Endothelial cell of hepatic sinusoid (primary cell): ENCODE measurements at regions not wholly inside any gene's neighbourhood (a gene's known extent, or its start where the extent isn't known, plus 50 kb on each side); places are given as distances from the start of the nearest gene placed in this dataset.
"Not testable (repeated sequence)": the region's sequence is repeated elsewhere in the genome, so short reads cannot be mapped to it uniquely, and the experiment has no call there.

Experiments
- in situ Hi-C: cut with HindIII; loops from 2 replicates; pipeline ENCODE4 v1.10.0; 2017; ENCODE audit warnings: low sequenced_read_pairs

DNA sequence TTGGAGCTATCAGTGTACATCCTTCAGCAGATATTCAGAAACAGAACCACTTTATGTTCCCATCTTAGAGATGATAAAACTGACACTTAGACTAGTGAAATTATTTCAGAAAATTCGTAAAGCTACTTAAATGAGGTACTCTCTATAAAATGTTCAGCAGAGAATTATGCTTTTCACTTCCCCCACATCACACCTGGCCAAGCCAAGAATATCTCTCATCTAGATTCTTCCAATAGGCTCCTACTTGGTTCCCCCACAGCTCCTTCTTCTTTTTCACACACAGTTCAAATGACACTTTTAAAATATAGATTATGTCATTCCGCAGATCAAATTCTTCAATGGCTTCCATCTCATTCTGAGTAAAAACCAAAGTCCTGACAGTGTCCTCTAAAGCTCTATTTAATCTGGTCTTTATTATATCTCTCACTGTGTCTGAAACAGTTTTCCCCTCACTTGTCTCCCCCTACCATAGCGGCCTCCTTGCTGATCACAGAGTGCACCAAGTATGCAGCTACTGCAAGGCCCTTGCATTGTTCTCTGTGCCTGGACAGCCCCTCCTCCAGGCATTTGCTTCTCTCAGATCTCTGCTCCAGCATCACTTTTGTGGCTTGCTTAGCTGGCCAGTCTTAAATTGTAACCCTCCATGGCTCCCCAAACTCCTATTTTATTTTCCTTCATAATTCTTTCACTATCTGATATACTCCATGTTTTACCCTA lies 736.8 kb upstream of the USP15 start:
- in situ Hi-C loops: no loop called here

- in situ Hi-C loops: no loop called here
Observed at GRCh38 chr12:61524851-61525250, 735.4 kb upstream of the USP15 start.

- in situ Hi-C loops: no loop called here
Observed at GRCh38 chr12:61525331-61525730, 734.9 kb upstream of the USP15 start.

DNA sequence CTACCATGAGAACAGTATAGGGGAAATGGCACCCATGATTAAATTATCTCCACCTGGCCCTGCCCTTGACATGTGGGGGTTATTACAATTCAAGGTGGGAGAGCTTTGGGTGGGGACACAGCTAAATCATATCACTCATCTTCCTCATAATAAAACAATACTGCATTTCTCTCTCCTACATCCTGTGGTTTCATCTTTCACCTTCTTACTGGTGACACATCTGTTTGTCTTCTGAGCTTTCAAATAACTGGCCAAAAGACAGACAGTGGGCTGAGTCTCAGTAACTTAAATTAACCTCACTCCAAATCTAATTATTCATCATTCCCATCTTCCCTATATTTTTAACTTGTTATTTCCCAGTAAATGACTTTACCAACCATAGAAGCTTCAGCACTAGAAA lies 729.7 kb upstream of the USP15 start:
- in situ Hi-C loops: no loop called here

GRCh38 chr12:61531195-61531594 lies 729.0 kb upstream of the USP15 start:
- in situ Hi-C loops: no loop called here

DNA sequence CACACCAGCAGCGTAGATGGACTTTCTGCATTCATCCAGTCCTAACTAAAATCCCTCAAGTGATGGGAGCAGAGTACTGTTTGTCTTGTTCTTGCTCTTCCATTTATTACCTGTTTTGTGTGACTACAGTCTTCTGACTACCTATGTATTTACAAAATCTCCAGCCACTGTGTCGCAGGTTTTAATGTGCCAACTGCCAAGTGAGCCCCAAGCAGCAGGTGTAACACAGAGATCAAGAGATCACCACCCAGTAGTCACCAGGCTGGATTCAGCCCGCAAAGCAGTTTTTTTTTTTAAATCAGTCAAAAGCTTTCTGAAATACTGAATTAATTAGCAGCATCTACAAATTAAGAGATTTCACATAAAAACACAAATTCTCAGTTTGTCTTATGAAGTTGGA lies 724.1 kb upstream of the USP15 start:
- in situ Hi-C loops: no loop called here

DNA sequence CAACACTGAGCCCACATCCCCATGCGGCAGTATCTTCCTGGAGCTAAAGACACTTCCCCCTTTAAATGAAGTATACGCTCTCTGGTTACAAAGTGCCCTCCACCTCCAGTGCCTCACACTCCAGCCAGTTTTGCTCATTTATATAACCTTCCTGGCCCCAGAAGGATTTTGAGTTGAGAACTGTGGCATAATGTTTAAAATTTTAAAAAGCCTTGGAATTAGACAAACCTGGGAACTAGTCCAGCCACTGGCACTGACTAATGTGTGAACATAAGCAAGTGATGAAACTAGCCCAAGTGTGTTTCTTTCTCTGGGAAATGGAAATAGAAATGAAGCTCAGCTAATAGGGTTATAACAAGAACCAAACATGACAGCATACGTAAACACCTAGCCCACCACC lies 723.7 kb upstream of the USP15 start:
- in situ Hi-C loops: no loop called here

DNA sequence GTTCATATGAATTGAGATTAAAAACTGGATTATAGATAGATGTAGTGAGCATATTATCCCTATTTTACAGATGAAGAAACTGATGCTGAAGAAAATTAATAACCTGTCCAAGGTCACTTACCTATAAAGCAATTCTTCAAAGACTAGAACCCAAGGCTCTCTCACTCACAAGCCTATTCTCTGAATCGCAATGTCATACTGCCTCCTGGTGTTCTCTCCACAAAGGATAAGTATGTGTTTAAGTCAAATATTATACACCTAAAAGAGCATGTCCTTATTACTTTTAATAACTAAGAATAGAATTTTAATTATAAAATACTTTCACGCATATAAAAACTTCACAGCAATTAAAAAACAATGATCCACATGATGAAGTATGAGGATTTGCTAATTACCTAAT lies 721.3 kb upstream of the USP15 start:
- in situ Hi-C loops: no loop called here

DNA sequence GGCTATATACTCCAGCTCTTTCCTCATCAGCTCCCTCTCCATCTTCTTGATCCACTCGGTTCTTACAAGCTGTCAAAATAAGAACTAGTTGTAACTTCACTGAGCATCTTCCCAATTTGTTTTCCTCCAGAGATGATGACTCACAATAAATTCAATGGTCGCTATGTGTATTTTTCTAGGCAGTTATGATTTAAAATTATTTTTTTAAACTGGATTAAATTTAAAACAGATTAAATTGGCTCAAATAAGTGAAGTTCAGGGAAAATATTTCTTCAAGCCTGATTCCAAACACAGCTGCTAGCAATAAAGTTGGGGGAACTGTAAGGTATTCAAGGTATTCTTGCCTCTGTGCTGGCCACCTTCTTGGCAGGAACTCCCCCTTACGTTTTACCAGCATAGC lies 717.7 kb upstream of the USP15 start:
- in situ Hi-C loops: no loop called here

DNA sequence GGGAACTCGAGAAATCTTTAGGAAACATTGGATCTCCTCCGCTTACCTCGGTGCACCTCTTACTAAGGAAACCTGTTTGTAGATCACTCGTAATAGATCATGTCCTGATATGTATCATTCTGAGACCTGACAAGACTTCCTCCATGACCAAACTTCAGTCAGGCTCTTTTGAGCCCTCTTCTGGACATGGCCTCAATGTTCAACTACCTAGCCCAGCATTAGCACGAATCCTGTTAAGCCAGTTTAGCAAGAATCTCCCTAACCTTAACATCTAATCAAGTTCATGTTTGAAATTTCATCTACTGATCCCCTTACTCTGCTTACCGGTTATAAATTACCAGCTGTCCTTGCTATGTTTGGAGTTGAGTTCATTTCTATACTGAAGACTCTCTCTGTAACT lies 713.9 kb upstream of the USP15 start:
- in situ Hi-C loops: no loop called here

DNA sequence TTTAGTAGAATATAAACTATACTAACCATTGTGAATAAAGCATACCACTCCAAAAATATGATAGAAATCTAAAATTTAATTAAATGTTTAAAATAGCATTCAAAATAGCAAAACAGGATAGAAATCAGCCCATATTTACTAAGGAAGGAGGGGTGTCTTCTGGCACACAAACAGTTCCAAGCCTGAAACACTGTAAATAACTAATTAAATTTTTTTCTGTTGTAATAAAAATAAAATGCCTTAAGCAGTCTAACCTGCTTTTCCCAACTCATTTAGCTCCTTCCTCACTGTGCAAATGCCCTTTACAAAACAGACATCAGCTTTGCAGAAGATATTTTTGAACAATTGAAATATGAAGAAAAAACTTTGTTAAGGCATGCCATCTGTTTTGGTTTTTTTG lies 707.1 kb upstream of the USP15 start:
- in situ Hi-C loops: no loop called here

- in situ Hi-C loops: no loop called here
Observed at GRCh38 chr12:61554268-61555008, 705.8 kb upstream of the USP15 start.

GRCh38 chr12:61563665-61564450 lies 696.3 kb upstream of the USP15 start:
- in situ Hi-C loops: no loop called here

GRCh38 chr12:61564466-61564865 lies 695.7 kb upstream of the USP15 start:
- in situ Hi-C loops: no loop called here

DNA sequence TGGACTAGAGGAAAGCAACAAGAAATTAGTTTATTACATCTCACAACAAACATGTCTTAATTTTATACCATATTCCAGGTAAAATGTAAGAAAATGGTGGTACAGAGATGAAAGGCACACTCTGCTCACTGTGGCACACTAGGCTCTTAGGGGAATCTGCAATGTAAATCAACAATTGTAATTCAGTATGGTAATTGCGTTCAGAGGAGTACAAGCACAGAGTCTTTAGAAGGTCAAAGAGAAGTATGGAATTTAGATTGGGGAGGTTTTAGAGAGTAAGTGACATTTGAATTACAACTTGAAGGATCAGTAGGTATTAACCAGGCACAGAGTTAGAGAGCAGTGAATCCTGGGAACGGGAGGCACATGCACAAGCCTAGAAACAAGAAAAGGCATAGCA lies 694.0 kb upstream of the USP15 start:
- in situ Hi-C loops: no loop called here

DNA sequence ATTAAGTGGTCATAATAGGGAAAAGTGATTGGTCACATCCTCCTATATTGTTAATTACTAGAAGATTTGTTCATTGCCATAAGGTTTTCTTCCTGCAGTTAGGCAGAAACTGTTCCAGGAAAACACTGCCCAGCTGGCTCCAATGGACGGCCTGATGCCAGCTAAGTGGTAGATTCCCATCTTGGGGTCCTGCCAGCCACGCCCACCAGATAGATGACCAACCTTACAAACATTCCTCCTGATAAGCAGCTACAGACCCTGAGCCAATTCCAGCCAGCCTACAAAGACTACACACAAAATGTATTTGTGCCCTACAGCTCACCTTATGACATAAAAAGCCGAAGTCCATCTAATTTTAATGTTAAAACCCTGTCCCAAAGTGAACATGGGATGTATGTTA lies 685.9 kb upstream of the USP15 start:
- in situ Hi-C loops: no loop called here

DNA sequence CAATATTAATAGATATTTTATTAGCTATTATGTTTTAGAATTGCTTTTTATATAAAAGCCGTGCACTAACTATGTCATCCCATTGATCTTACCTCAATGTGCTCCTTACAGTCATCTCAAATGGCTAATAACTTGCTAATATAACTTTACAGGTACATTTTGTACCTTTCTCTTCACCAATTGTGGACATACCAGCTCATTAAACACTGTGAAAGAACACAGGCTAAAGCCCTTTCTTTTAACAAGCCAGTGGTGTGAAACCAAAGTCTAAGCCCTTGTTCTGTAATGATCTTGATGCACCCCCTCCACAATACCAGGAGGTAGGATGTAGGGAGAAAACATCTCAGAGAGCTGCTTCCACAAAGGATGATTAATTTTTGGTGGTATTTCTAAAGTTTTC lies 675.3 kb upstream of the USP15 start:
- in situ Hi-C loops: no loop called here

DNA sequence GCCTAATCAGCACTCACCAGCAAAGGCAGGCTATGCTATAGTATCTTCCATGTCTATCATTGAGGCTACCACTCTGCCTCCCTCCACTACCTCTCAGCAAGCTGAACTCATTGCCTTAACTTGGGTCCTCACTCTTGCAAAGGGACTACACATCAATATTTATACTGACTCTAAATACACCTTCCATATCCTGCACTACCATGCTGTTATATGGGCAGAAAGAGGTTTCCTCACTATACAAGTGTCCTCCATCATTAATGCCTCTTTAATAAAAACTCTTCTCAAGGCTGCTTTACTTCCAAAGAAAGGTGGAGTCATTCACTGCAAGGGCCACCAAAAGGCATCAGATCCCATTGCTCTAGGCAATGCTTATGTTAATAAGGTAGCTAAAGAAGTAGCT lies 669.3 kb upstream of the USP15 start:
- in situ Hi-C loops: not testable (repeated sequence)

- in situ Hi-C loops: no loop called here
Observed at GRCh38 chr12:61610143-61610542, 650.1 kb upstream of the USP15 start.

- in situ Hi-C loops: no loop called here
Observed at GRCh38 chr12:61629702-61630101, 630.5 kb upstream of the USP15 start.

DNA sequence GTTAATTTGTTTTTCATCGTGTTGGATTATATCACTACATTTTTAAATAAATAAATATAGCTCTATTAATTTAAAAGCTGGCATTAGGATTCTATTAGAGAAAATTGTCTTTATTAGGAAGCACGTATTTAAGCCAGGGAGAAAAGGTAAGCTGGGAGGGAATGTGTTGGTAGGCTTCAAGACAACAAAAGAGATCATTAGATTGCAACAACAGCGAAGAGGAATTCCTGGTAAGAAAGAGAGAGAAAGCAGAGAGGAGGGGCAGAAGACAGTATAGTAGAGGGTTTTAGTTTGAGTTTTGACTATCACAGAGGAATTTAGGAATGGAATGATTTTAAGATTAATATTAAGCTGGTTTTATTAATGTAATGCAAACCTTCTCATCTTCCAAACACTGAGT lies 613.6 kb upstream of the USP15 start:
- in situ Hi-C loops: no loop called here

- in situ Hi-C loops: no loop called here
Observed at GRCh38 chr12:61647566-61647965, 612.6 kb upstream of the USP15 start.
